ELR (cell line): ENCODE measurements at regions not wholly inside any gene's neighbourhood (a gene's known extent, or its start where the extent isn't known, plus 50 kb on each side); places are given as distances from the start of the nearest gene placed in this dataset.

ENCODE experiments used
- DNase-seq: peaks from one replicate; pipeline ENCODE4 v3.0.0-alpha.2; 2015; ENCODE audit warnings: low read depth

DNA sequence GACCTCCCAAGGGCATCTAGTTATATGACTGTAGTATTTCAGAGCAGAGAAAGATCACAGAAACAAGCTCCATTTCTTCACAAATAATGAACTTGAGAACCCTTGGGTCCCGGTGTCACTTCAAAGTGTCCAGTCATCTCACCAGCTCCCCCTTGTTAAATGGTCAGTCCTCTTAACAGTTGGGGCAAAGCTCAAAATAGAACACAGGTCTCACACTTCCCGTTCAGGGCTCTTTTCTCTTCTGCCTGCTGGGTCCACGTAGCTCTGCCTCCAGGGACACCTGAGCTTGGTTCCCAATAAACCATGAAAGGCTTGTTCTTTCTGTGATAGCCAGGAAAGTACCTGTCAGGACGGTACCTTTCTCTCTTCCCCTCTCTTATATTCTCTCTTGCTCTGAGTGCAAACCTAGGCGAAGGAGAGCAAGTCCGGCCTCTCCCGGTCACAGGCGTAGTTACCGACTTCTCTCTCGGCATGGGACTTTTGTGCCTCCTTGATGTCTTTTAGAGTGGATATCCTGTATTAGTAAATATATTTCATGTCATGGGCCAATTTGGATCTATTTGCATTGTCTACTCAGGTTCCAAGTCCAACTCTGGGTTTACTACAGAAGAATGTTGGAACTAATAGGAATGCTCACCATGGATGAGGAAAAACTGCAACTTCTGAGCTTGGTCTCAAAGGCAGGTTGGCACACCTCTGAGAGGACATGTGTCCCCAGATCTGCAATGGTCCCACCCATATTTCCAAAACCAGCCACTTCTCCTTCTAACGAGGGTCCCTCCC lies 118.8 kb upstream of the PARP11 start:
- no peak for DNase-seq

DNA sequence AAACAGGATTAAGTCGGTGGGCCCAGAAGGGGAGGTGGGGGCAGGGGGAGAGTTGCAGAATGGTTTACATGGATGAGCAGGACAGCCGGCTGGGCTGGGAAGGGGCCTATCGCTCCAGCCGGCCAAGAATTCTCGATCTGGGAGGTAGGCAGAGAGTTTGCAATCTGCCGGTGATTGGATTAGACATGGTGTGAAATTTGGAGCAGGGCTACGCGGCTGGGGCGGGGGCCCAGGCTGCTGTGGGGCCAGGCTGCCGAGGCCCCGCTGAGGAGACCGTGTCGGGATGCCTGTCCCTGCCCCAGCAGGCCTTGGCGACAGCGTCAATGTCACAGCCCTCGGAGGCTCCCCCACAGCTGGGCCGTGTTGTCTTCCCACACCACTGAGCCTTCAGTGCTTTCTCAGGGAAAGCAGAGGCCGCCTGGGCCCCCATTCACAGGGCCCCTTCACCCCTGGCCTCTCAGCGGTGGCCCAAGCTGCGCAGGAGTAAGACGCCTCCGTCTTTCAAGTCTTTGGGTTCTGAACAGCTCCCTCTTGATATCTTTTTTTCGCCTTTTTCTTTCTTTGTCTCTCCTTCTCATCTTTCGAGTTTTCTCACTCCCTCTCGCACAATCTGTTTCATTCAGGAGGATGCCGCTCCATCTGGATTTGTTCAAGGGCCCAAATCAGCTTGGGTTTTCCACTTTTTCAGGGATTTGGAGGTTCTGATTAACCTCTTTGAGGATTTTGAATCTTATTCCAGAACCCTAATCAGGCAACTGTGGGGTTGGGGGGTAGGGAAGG lies 117.5 kb upstream of the PARP11 start:
- no peak for DNase-seq

DNA sequence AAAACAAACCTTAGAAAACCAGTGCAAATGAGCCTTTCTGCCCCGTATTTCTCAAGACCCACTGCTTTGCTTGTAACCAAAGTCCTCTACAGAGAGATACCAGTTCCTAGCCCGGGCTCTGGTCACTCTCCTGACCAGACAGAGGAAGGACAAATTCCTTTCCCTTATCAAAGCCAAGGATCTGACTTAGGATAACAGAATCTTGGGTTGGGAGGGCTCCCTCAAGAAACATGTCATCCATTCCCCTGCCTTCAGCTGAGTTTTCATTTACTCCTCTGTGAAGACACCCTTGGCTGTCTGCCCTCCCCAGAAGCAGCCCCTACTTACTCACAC lies 116.0 kb upstream of the PARP11 start:
- no peak for DNase-seq

DNA sequence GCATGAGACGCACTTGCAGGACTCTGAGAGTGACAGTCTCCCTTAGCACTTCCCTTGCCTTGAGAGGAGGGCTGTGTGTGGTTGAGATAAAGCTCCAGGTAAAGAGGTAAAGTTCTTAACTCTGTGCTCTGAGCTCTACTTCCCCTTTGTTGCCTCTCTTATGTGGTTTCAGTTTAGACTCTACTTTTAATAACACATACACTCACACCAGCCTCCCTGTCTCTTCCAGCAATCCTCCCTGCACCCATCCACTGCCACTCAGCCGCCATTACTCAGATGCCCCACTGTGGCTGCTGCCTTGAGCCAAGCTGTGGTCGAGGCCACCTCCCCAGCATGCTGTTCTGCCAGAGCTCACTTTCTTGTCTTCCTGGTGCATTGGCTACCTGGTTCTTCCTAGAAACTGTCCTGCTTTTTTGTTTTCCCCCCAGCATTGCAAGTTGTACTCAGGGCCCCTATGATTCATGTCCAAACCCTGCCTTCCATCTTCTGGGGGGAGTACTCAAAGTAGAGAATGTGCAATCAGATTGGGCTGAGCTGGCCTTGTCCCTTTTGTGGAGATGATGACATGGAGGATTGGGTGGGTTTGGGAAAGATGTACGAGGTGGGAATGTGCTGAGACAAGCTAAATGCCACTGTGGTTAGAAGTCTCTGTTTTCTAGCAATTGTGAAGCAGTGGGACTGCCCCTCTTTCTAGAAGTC lies 115.5 kb upstream of the PARP11 start:
- DNase-seq, result no peak

DNA sequence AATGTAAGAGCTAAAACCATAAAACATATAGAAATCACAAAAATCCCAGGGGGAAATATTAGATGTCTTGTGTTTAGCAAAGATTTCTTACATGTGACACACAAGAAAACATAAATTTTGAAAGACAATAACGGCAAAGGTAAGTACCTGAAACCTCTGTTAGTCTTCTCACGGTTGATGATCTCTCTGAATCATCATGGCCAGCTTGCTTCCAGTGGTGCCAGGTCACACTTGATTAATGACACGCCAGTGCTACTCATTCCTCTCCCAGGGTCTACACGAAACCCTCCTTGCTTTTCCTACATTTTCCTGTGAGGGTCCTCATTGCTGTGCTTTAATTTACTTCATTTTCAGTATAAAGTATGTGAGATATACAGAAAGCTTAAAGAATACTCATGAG lies 114.4 kb upstream of the PARP11 start:
- DNase-seq, result no peak

DNA sequence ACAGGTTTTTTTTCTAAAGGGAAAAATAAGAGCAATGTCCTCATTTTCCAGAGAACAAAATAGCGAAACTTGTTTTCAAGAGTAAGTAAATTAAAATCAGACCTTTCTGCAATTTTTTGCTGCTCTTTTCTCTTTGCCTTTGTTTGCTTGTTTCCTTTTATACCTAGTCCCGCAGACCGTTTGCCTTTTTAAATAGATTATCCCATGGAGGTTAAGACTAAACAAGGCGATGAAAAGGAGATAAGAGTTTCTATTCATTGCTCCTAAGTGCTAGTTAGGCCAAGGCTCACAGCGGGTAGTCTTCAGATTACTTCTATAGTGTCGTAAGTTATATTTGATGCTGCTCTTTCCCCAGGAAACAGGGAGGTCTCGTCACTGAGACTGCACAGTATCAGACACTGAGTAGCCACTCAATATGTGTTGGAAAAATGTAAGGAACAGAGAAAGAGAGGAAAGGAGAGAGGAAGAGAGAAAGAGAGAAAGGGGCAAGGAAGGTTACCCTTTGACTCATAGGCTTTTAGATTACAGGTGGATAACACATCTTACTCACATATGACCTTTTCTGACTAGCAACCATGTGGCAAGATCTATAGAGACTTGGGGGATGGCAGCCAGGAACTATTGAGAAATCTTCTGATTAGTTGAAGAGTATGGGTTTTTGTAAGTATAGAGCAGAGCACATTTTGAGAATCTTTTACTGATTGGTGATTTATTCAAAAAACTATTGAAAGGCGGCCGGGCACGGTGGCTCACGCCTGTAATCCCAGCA lies 107.5 kb upstream of the PARP11 start:
- no peak for DNase-seq

DNA sequence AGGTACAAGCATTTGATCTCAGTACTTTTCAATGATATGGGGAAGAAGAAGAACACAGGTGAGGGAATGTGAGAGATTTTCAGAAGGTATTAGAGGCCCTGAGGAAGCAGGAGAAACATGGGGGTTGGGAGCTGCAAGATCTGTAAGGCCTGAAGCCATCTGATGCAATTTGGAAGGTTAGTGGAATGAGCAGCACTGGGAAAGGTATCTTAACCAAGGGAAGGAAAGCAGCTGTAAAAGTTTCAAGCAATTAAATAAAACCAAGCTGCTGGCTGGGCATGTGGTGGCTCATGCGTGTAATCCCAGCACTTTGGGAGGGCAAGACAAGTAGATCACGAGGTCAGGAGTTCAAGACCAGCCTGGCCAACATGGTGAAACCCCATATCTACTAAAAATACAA lies 104.4 kb upstream of the PARP11 start:
- DNase-seq, result no peak

DNA sequence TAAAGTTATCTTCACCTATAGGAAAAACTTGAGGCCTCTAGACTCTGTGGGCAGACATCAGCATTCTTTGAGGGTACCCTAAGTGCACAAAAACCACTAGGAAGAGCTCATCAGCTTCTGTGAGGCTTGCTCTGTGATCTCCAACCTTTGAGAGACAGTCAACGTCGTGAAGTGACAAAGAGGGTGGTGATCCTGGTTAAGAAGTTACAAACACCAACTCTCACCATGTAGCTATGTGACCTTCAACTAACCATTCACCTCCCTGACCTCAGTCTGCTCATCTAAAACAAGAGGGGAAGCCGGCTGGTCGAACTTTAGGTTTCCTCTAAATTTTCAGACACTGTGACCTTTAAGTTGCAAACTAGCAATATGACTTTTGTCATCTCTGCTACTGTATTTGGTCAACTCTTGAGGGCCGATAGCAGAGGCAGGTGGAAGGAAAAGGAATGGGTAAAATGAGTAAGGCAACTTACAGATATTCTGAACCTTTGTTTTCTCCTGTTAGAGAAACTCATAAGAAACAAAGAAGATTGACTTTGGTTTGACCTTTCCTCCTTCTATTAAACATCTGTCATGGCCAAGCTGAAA lies 103.2 kb upstream of the PARP11 start:
- DNase-seq, result no peak

DNA sequence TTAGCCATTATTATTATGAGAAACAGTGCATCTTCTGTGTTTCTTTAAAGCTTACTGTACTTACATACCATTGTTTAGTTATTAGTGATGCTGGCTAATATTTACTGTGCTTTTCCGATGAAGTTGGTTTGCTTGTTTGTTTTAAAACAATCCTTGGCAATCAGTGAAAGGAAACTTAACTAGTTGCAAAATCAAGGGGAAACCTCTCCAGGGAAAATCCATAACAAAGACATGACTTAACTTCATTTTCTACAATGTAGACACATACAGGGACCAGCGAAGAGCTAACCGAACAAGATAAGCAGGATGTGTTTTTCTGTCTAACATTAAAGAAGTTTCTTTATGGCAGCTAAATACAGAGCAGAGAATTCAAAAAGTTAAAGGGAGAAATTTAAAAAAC lies 102.5 kb upstream of the PARP11 start:
- no peak for DNase-seq

DNA sequence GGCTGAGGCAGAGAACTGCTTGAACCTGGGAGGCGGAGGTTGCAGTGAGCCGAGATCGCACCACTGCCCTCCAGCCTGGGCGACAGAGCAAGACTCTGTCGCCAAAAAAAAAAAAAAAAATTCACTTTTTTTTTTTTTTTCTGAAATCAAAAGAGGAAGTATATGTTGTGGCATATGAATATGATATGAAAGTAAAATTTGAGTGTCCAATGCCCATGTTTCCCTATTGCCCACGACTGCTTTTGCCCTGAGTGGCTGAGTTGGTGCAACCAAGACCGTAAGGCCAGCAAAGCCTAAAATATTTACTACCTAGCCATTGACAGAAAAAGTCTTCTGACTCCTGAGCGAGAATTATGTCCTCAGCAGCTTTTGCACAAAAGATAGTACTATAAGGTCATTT lies 101.7 kb upstream of the PARP11 start:
- no peak for DNase-seq

DNA sequence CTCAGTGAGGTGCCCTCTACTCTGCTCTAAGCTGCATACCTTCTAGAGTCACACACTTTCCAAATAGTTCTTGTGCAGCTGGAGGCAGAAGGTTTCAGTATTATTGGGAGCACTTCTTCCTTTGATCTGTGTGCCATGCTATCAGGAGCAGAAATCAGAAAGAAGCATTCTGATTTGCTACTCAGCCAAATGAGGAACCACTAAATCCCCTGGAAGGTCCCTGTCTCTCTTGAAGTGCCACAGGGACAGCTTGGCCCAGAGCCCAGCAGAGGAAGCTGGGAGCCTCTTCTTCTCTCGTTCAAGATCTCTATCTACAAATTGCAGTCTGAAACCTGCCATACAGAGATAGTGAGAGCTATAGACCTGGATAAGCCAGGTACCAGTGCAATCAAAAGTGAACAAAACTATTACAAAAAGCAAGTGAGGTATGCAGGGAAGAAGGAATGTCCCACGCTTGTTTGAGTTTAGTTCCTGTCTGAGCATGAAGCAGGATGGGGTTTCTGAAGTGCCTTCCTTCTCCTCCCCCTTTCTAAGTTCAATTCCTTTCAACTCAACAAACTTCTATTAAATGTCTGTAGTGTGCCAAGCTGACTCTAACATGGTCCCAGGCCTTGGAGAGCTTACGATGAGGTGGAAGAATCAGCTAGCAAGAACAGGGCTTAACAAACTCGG lies 100.9 kb upstream of the PARP11 start:
- DNase-seq, result no peak

DNA sequence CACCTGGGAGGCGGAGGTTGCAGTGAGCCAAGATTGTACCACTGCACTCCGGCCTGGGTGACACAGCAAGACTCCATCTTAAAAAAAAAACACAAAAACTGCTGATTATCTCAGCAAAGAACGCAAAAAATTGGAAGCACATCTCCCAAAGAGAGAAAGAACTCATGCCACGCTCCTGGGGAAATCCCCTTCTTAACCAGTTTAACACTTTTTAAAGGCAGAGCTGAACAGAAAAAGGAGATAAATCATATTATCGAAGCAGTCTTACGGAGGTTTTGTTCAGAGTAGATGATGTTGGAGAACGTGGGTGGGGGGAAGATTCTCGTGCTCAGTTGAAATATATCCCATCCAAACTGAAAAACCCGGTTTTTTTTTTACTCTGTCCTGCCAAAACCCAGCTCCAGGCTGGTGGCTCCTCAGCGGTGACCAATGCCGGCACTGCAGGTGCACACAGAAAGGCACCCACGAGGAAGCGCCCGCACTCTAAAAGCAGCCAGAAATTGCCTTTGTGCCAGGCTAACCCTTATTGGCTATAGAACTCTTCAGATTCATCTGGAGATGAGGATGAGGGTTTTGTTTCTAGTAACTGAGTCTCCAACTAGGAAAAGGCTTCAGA lies 100.2 kb upstream of the PARP11 start:
- DNase-seq, result no peak

DNA sequence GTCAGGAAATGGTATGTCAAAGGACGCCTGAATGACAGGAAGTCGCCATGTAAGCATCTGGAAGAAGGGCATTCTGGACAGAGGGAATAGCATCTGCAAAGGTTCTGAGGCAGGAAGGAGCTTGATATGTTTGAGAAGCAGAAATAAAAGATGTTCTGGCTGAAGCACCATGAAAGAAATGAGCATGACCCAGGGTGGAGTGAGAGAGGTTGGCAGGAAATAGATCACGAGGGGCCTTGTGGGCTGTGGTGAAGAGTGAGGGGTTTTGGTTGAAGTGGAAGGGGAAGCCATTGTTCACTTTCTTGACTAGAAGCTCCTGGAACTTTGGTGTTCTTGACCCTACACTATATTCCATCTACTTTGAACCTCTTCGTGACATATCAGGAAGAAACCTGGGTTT lies 99.4 kb upstream of the PARP11 start:
- DNase-seq, result no peak

DNA sequence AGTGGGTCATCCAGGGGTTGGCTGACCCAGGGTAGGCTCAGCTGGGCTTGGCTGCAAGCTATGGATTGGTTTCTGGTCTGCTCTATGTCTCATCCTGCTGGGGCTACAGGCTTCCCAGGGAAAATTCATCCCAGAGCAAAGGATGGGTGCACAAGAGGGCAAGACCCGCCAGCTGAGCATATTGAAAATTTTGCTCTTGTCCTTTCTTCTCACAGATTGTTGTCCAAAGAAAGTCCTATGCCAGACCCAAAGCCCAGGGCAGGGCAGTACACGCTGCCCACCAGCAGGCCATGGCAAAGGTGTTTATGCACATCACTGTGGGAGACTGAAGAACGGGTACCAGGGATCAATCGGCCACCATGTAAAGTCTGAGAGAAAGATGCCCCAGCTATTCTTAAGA lies 95.3 kb upstream of the PARP11 start:
- DNase-seq, result no peak

DNA sequence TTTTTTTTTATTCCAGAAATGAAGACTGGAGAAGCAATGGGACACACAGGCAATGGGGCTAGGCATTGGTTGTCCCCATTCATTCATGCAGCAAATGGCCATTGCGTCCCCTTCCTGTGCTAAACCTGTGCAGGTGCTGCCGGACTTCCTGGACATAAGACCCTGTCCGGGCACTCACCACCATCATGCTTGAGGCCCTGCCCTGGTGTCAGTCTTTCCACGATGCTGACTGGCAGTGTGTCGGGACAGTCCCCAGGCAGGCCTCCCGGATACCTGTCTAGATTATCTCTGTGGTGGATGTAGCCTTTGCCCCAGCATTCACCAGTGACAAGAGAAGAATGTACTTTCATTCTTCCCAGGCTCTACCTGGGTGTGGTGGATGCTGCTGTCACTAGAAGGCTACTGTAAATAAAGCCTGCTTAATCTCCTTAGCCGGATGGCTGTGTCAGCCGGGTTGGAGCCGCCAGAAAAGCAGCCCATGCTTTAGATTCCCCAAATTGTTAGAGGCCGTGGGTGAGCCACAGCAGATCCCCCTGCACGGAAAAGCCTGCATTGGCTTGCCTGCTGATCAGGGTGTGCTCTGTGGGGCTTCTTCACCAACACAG lies 94.5 kb upstream of the PARP11 start:
- no peak for DNase-seq

DNA sequence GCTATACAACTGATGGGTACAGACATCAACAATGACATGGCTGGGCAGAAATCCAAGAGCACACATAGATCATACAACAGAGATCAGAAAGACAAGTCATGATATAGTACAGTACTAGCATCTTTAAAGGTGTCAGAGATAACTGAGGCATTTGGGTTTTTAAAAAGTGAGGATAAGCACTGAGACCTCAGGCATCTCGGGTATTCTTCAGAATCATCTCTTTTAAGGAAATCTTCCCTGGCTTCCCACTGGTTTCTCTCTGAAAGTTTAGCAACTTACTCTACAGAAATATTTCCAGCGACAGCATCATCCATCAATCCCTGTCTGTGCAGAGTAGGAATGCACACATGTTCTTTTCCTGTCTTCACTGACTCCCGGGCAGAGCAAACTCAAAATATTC lies 93.2 kb upstream of the PARP11 start:
- no peak for DNase-seq

DNA sequence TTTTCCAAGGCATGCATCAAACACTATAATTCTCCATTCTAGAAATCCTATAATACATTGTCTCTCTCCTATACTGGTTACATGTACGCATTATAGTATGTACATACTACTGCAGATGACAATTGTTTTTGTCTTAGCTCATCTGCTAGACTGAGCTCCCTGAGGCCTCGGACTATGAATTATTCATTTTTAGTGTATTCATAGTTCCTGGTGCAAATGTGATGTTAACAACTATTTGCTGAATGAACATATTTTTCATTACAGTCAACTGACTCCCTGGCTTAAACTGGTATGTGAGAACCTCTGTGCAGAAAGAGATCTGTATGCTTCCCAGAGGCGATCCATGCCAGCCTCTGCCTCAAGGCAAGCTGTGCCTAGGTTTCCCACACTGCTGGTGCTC lies 91.8 kb upstream of the PARP11 start:
- DNase-seq, result no peak

DNA sequence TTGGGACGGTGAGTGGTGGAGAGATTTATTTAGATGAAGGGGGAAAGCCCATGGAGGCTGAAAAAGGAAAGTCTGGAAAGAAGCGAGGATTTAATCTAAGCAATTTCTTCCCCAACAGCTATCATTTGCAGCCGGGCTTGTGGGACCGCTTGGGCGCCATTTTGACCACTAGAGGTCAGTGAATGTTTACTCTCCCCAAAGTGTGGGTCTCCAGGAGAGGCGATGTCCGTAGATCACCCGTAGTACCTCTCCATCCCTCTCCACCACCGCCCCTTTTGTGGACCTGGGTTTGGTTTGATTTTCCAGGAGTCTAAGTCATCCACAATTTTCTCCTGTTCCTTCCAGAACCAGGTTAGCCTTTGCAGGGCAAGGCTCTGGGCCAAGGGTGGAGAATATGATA lies 91.2 kb upstream of the PARP11 start:
- peak; percentile 26 for DNase-seq

DNA sequence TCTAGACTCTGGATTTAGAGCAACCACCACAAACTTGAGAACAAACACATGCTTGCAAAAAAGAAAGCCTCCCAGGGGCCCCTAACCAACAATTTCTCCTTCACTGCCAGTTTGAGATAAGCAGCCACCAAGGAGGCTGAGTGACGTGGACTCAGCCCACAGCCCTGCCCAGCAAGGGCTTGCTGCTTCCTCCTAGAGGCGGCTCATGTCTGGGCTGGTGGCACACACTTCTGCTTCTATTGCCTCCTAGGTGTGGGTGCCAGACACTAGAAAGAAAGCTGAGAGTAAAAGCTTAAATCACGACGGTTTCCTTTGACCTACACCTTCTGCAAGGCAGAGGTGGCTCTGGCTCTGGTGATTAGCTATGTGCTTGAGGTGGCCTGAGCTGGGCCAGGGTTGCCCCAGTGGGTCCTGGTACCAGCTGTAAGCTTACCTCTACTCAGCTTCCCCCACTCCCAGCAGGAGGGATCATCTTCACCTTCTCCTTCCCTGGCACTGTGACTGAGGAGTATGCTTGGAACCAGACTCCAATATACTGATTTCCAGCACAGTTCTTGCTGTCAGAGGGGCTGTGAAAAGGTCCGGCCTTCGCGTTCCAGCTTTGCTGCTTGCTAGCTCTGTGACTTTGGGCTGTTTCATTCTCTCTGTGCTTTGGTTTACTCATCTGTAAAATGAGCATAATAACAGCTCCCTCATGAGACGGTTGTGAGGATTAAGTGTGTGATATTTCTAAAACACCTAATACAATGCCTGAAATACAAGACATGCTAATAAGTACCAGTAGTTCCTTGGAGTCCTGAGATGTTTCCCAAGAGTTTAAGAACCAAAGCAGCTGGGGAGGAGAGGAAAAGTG lies 89.7 kb upstream of the PARP11 start:
- no peak for DNase-seq

DNA sequence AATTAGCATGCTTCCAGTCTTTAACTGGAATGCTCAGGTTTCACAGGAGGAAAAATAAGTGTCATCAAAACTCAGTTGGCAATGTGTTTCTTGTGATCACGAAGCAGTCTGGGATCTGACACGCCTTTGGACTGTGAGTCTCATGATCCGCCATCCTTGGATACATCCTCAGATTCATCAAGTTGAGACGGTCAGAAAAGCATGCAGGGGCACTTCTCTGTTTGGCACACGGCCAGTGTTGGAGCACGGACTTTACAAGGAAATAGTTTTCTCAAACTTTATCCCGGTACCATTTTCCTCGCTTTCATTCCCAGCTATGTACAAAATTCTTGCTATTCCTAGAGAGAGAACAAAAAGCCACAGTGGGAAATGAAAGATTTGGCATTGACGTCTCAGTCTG lies 88.4 kb upstream of the PARP11 start:
- no peak for DNase-seq
